CD14-positive monocyte (primary cell): ENCODE measurements at regions not wholly inside any gene's neighbourhood (a gene's known extent, or its start where the extent isn't known, plus 50 kb on each side); places are given as distances from the start of the nearest gene placed in this dataset.

ENCODE experiments used
- DNase-seq, 3 donors: peaks; one replicate each; pipeline ENCODE4 v3.0.0-alpha.2; 2011 to 2022
- H2AFZ ChIP-seq: 2 replicates; pipeline ENCODE4 v1.6.0; 2012; ENCODE audit warnings: mild to moderate bottlenecking, low read depth, low read length, inconsistent platforms; ENCODE audit not compliant: insufficient read depth, poor library complexity, severe bottlenecking
- H3K27ac ChIP-seq, 2 donors: 1 replicate in 1 of 2; 2 replicates in 1 of 2; pipeline ENCODE4 v1.5.1; 2012 to 2013; ENCODE audit warnings: low read length in 2 of 2, control low read depth in 1 of 2, inconsistent platforms in 1 of 2, low read depth in 1 of 2, mild to moderate bottlenecking in 1 of 2
- H3K27me3 ChIP-seq, 2 donors: one replicate each; pipeline versions ENCODE4 v1.6.0 to v1.6.1; 2011 to 2013; ENCODE audit warnings: low read length in 2 of 2; ENCODE audit not compliant: control insufficient read depth in 2 of 2, insufficient read depth in 2 of 2
- H3K36me3 ChIP-seq, 2 donors: replicated peaks in 1 of 2; 1 replicate in 1 of 2; 2 replicates in 1 of 2; pipeline versions ENCODE4 v1.5.1 to v1.6.1; 2012 to 2013; ENCODE audit warnings: low read length in 2 of 2, control low read depth in 1 of 2, inconsistent platforms in 1 of 2, mild to moderate bottlenecking in 1 of 2; ENCODE audit not compliant: insufficient read depth in 2 of 2, control insufficient read depth in 1 of 2
- H3K4me1 ChIP-seq, 2 donors: 1 replicate in 1 of 2; 2 replicates in 1 of 2; pipeline versions ENCODE4 v1.5.1 to v1.6.1; 2012 to 2013; ENCODE audit warnings: low read length in 2 of 2, control low read depth in 1 of 2, inconsistent platforms in 1 of 2, mild to moderate bottlenecking in 1 of 2, moderate library complexity in 1 of 2; ENCODE audit not compliant: insufficient read depth in 2 of 2, control insufficient read depth in 1 of 2
- H3K4me2 ChIP-seq: replicated peaks from 2 replicates; pipeline ENCODE3; 2012; ENCODE audit warnings: low read length, moderate library complexity, mild to moderate bottlenecking; ENCODE audit not compliant: poor library complexity, severe bottlenecking; ENCODE audit errors: extremely low read depth
- H3K4me3 ChIP-seq, 3 experiments: fragments of 200-600 bp in 1 of 3; sonication (generic) in 1 of 3; replicated peaks in 1 of 3; 1 replicate in 2 of 3; 2 replicates in 1 of 3; pipeline ENCODE4 v1.5.1; 2011 to 2013; ENCODE audit warnings: low read length in 3 of 3, mild to moderate bottlenecking in 3 of 3, control low read depth in 2 of 3, low read depth in 2 of 3, inconsistent platforms in 1 of 3, moderate library complexity in 1 of 3
- H3K79me2 ChIP-seq: 2 replicates; pipeline ENCODE4 v1.6.0; 2012; ENCODE audit warnings: mild to moderate bottlenecking, control low read depth, inconsistent platforms, low read length, moderate library complexity; ENCODE audit not compliant: insufficient read depth
- H3K9ac ChIP-seq: 2 replicates; pipeline ENCODE4 v1.6.0; 2017; ENCODE audit warnings: low read length, mild to moderate bottlenecking; ENCODE audit not compliant: insufficient read depth, poor library complexity, severe bottlenecking
- H3K9me3 ChIP-seq, 2 donors: replicated peaks in 1 of 2; 1 replicate in 1 of 2; 2 replicates in 1 of 2; pipeline versions ENCODE4 v1.5.1 to v1.6.1; 2012 to 2013; ENCODE audit warnings: low read length in 2 of 2, control low read depth in 1 of 2; ENCODE audit not compliant: control insufficient read depth in 1 of 2, insufficient read depth in 1 of 2
- H4K20me1 ChIP-seq: 2 replicates; pipeline ENCODE4 v1.6.0; 2012; ENCODE audit warnings: mild to moderate bottlenecking, low read length, control low read depth, moderate library complexity; ENCODE audit not compliant: insufficient read depth
- H3K27ac Mint-ChIP-seq, 7 donors: one replicate each; pipeline ENCODE4 v1.8.0; 2020; ENCODE audit warnings: mild to moderate bottlenecking in 7 of 7, mixed read lengths in 7 of 7, moderate library complexity in 6 of 7, inconsistent platforms in 2 of 7
- H3K27me3 Mint-ChIP-seq, 3 donors: one replicate each; pipeline ENCODE4 v1.8.0; 2021 to 2022; ENCODE audit warnings: low read depth in 3 of 3, mild to moderate bottlenecking in 3 of 3, mixed read lengths in 3 of 3, moderate library complexity in 3 of 3, inconsistent platforms in 1 of 3
- H3K36me3 Mint-ChIP-seq, 2 donors: one replicate each; pipeline ENCODE4 v1.8.0; 2020; ENCODE audit warnings: mixed read lengths in 2 of 2, inconsistent platforms in 1 of 2, mild to moderate bottlenecking in 1 of 2
- H3K4me1 Mint-ChIP-seq: one replicate; pipeline ENCODE4 v1.8.0; 2020; ENCODE audit warnings: mild to moderate bottlenecking, mixed read lengths
- H3K4me3 Mint-ChIP-seq, 2 donors: one replicate each; pipeline ENCODE4 v1.8.0; 2020; ENCODE audit warnings: mild to moderate bottlenecking in 2 of 2, mixed read lengths in 2 of 2, moderate library complexity in 1 of 2
- H3K9me3 Mint-ChIP-seq, 7 donors: one replicate each; pipeline ENCODE4 v1.8.0; 2020 to 2022; ENCODE audit warnings: mixed read lengths in 7 of 7, mild to moderate bottlenecking in 6 of 7, moderate library complexity in 6 of 7, inconsistent platforms in 2 of 7
- WGBS: methylation state at CpG from one replicate; pipeline ENCODE4 v1.1.5; 2013; ENCODE audit warnings: missing lambda C conversion rate; ENCODE audit not compliant: insufficient coverage; 5-methylcytosine and 5-hydroxymethylcytosine counted together
- intact Hi-C, 2 donors: fragments of 100-400 bp; cut with micrococcal nuclease; formaldehyde crosslinking; loops; one replicate each; pipeline versions ENCODE4 v1.15.0 to v1.15.1; 2023
- TF ChIP-seq, protein P1 (sequence below): fragments of 200-600 bp; IDR thresholded peaks from one replicate; pipeline ENCODE4 v1.8.0; 2022; ENCODE audit warnings: antibody characterized with exemption, mild to moderate bottlenecking

DNA sequence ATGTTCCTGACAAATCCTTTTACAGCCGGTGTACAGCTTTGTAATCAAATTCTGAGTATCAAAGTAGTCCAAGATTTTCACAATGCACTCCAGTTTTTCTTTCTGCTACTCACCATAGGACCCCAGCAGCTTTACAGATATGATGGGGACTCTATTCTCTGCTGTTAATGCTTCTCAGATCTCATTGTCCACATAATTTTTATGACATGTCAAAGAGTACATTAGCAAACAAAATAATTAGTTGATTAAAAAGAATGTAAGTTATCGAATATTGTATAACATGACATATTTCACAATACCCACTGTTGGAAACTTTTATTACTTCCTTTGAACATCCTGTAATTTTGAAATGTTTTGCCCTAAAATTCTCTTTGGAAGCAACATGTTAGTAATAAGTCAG, 81.4 kb upstream of the KIAA1217 start:
- 100% methylated on average over 1 of the region's 2 CpGs for WGBS
- TF ChIP-seq, protein P1, sequence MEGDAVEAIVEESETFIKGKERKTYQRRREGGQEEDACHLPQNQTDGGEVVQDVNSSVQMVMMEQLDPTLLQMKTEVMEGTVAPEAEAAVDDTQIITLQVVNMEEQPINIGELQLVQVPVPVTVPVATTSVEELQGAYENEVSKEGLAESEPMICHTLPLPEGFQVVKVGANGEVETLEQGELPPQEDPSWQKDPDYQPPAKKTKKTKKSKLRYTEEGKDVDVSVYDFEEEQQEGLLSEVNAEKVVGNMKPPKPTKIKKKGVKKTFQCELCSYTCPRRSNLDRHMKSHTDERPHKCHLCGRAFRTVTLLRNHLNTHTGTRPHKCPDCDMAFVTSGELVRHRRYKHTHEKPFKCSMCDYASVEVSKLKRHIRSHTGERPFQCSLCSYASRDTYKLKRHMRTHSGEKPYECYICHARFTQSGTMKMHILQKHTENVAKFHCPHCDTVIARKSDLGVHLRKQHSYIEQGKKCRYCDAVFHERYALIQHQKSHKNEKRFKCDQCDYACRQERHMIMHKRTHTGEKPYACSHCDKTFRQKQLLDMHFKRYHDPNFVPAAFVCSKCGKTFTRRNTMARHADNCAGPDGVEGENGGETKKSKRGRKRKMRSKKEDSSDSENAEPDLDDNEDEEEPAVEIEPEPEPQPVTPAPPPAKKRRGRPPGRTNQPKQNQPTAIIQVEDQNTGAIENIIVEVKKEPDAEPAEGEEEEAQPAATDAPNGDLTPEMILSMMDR, result no peak
- Histone ChIP-seq H3K4me3 (no peak overlapping the region), H3K9ac (no peak overlapping the region), H3K4me2 (no peak overlapping the region), H3K27me3 (no peaks in the 10 kb centered on the region), H3K36me3 (no peaks in the 10 kb centered on the region), H2AFZ (no peak overlapping the region), H3K4me1 (no peaks in the 10 kb centered on the region), H3K9me3 (no peaks in the 10 kb centered on the region), H4K20me1 (no peaks in the 10 kb centered on the region), H3K27ac (no peak overlapping the region), H3K79me2 (no peaks in the 10 kb centered on the region)
- Mint-ChIP-seq H3K4me1 (no peaks in the 10 kb centered on the region), H3K9me3 (peaks cover 0 to 4% (median 0%) of the 10 kb centered on the region in 7 donors), H3K27ac (no peak overlapping the region), H3K4me3 (no peak overlapping the region), H3K36me3 (no peaks in the 10 kb centered on the region), H3K27me3 (peaks cover 0 to 3% (median 0%) of the 10 kb centered on the region in 3 donors)
- intact Hi-C loops, result no loop called here
- no peak for DNase-seq

DNA sequence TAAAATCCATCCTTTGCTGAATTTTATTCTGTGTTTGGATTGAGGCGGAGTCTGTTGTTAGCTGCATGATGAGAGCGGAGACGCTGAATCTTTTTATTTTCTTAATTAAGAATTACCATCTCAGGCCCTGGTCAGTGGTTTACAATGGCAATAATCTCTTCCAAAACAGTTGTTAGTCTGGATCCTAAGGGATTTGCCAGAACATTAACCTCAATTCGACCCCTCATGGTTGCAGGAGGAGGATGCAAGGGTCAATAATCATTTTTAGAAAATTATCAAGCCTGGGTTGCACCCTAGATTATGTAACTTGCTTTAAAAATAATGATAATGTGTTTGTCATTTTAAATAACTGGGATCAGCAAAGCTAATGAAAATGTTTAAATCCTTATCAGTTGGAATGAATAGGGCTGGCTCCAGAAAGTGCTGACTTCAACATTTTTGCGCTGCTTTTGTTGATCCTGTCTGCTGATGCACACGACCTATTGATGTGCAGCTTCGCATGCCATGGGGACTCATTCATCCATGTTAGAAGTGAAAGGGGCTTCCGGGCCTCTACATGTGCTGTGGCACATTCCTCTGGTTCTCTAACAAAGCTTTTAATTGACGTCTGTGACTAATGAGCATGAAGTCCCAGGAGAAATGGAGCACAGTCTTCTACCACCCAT, 80.7 kb upstream of the KIAA1217 start:
- H2AFZ ChIP-seq, result no peak overlapping the region
- no peaks in the 10 kb centered on the region for H3K9me3 ChIP-seq
- TF ChIP-seq, protein P1, result no peak
- Mint-ChIP-seq H3K9me3 (peaks cover 0 to 4% (median 3%) of the 10 kb centered on the region in 7 donors), H3K4me1 (no peaks in the 10 kb centered on the region), H3K27me3 (peaks cover 0 to 3% (median 0%) of the 10 kb centered on the region in 3 donors), H3K27ac (no peak overlapping the region), H3K36me3 (no peaks in the 10 kb centered on the region), H3K4me3 (no peak overlapping the region)
- no peak for DNase-seq
- no peak overlapping the region for H3K27ac ChIP-seq
- intact Hi-C loops, result no loop called here
- no peaks in the 10 kb centered on the region for H3K36me3 ChIP-seq
- H3K4me1 ChIP-seq, result no peaks in the 10 kb centered on the region
- H3K4me2 ChIP-seq, result no peak overlapping the region
- no peaks in the 10 kb centered on the region for H4K20me1 ChIP-seq
- H3K27me3 ChIP-seq, result no peaks in the 10 kb centered on the region
- no peaks in the 10 kb centered on the region for H3K79me2 ChIP-seq
- no peak overlapping the region for H3K9ac ChIP-seq
- WGBS, result 98% methylated on average over 5 of the region's 9 CpGs
- no peak overlapping the region for H3K4me3 ChIP-seq
